IMR-90 (cell line): ENCODE measurements at regions not wholly inside any gene's neighbourhood (a gene's known extent, or its start where the extent isn't known, plus 50 kb on each side); places are given as distances from the start of the nearest gene placed in this dataset.

Experiments used
- ATAC-seq: fragments of 200-7000 bp; cut with Tn5 transposase; 2 replicates; pipeline ENCODE4 v1.9.1; 2020; ENCODE audit warnings: low read depth, mild to moderate bottlenecking, moderate library complexity
- BruUV-seq: library from RNA; stranded (reverse); fragments of 400-500 nt; replicated peaks from 2 replicates; lab custom pipeline; 2021; lab: Mats Ljungman, UMichigan
- CTCF ChIA-PET: fragments of 300-600 bp; formaldehyde crosslinking; extraction: SDS; loops from one replicate; lab custom pipeline; 2021; ENCODE audit warnings: antibody characterized with exemption; lab: Yijun Ruan, JAX
- POLR2A ChIA-PET: fragments of 300-600 bp; sonication (Branson Sonifier 250); formaldehyde crosslinking; loops from one replicate; lab custom pipeline; 2022; ENCODE audit warnings: antibody characterized with exemption; ENCODE audit not compliant: unreplicated experiment; lab: Charles Lee
- DNase-seq: peaks from one replicate; pipeline ENCODE4 v3.0.0; 2013
- H2AFZ ChIP-seq: replicated peaks from 2 replicates; pipeline ENCODE3; 2013; ENCODE audit warnings: low read length, mild to moderate bottlenecking; ENCODE audit not compliant: poor library complexity
- H2AK5ac ChIP-seq: 2 replicates; pipeline ENCODE4 v1.6.1; 2013; ENCODE audit warnings: low read depth, low read length, inconsistent platforms
- H2AK9ac ChIP-seq: replicated peaks from 2 replicates; pipeline ENCODE3; 2013; ENCODE audit warnings: mild to moderate bottlenecking, low read depth, low read length, moderate library complexity; ENCODE audit not compliant: poor library complexity
- H2BK120ac ChIP-seq: 2 replicates; pipeline ENCODE4 v1.6.1; 2013; ENCODE audit warnings: low read depth, low read length, inconsistent platforms
- H2BK15ac ChIP-seq: 3 replicates; pipeline ENCODE4 v1.6.1; 2013; ENCODE audit warnings: low read depth, low read length, inconsistent platforms
- H2BK20ac ChIP-seq: 2 replicates; pipeline ENCODE4 v1.6.1; 2013; ENCODE audit warnings: low read depth, mild to moderate bottlenecking, inconsistent platforms, low read length, moderate library complexity
- H2BK5ac ChIP-seq: 2 replicates; pipeline ENCODE4 v1.6.1; 2013; ENCODE audit warnings: mild to moderate bottlenecking, low read depth, low read length, inconsistent platforms; ENCODE audit not compliant: poor library complexity, severe bottlenecking
- H3K14ac ChIP-seq: replicated peaks from 2 replicates; pipeline ENCODE4 v1.6.1; 2013; ENCODE audit warnings: low read depth, low read length, inconsistent platforms
- H3K18ac ChIP-seq: 2 replicates; pipeline ENCODE4 v1.6.1; 2013; ENCODE audit warnings: low read depth, low read length, control low read depth
- H3K23ac ChIP-seq: 2 replicates; pipeline ENCODE4 v1.6.1; 2013; ENCODE audit warnings: low read depth, low read length, inconsistent platforms
- H3K27ac ChIP-seq: 2 replicates; pipeline ENCODE4 v1.5.1; 2013; ENCODE audit warnings: mild to moderate bottlenecking, control low read depth, low read length; ENCODE audit not compliant: insufficient read depth
- H3K27me3 ChIP-seq: 2 replicates; pipeline ENCODE4 v1.6.1; 2013; ENCODE audit warnings: low read length; ENCODE audit not compliant: control insufficient read depth, insufficient read depth
- H3K36me3 ChIP-seq: 2 replicates; pipeline ENCODE4 v1.6.1; 2013; ENCODE audit warnings: low read length, mixed read lengths; ENCODE audit not compliant: control insufficient read depth, insufficient read depth
- H3K4ac ChIP-seq: 2 replicates; pipeline ENCODE4 v1.6.1; 2013; ENCODE audit warnings: low read depth, low read length, inconsistent platforms
- H3K4me1 ChIP-seq: 2 replicates; pipeline ENCODE4 v1.6.1; 2013; ENCODE audit warnings: low read length, mixed read lengths; ENCODE audit not compliant: control insufficient read depth, insufficient read depth
- H3K4me2 ChIP-seq: 2 replicates; pipeline ENCODE4 v1.6.1; 2013; ENCODE audit warnings: low read depth, mild to moderate bottlenecking, control low read depth, low read length, moderate library complexity
- H3K4me3 ChIP-seq: 2 replicates; pipeline ENCODE4 v1.5.1; 2013; ENCODE audit warnings: low read depth, mild to moderate bottlenecking, control low read depth, low read length, moderate library complexity; ENCODE audit not compliant: insufficient read depth
- H3K56ac ChIP-seq: 2 replicates; pipeline ENCODE4 v1.6.1; 2013; ENCODE audit warnings: low read length, inconsistent platforms; ENCODE audit not compliant: insufficient read depth; ENCODE audit errors: extremely low read depth
- H3K79me1 ChIP-seq, 2 experiments: 2 replicates each; pipeline ENCODE4 v1.6.1; 2013; ENCODE audit warnings: low read length in 2 of 2, inconsistent platforms in 1 of 2, low read depth in 1 of 2
- H3K9ac ChIP-seq: 2 replicates; pipeline ENCODE4 v1.6.1; 2013; ENCODE audit warnings: low read depth, low read length, control low read depth
- H3K9me1 ChIP-seq: 2 replicates; pipeline ENCODE4 v1.6.1; 2013; ENCODE audit warnings: low read length, inconsistent platforms; ENCODE audit not compliant: insufficient read depth
- H3K9me3 ChIP-seq: 2 replicates; pipeline ENCODE4 v1.6.1; 2013; ENCODE audit warnings: low read length; ENCODE audit not compliant: control insufficient read depth, insufficient read depth
- H4K20me1 ChIP-seq: 2 replicates; pipeline ENCODE4 v1.6.1; 2013; ENCODE audit warnings: low read length, inconsistent platforms; ENCODE audit not compliant: insufficient read depth
- H4K5ac ChIP-seq: 2 replicates; pipeline ENCODE4 v1.6.1; 2013; ENCODE audit warnings: mild to moderate bottlenecking, low read depth, low read length, control low read depth
- H4K8ac ChIP-seq, 2 experiments: 2 replicates each; pipeline ENCODE4 v1.6.1; 2013; ENCODE audit warnings: low read depth in 2 of 2, low read length in 2 of 2, control low read depth in 1 of 2, inconsistent platforms in 1 of 2
- H4K91ac ChIP-seq: 2 replicates; pipeline ENCODE4 v1.6.1; 2013; ENCODE audit warnings: low read depth, low read length, inconsistent platforms; ENCODE audit not compliant: insufficient read depth
- POLR2A ChIP-seq: IDR thresholded peaks from 2 replicates; pipeline ENCODE4 v1.6.1; 2012; ENCODE audit warnings: mild to moderate bottlenecking, low read depth, low read length
- WGBS, 2 experiments: methylation state at CpG; one replicate each; pipeline versions ENCODE4 v1.1.5 to v1.1.7; 2013; ENCODE audit warnings: missing lambda C conversion rate in 2 of 2; ENCODE audit not compliant: insufficient read length in 1 of 2; ENCODE audit errors: extremely low coverage in 2 of 2; 5-methylcytosine and 5-hydroxymethylcytosine counted together
- dilution Hi-C: fragments of 300-500 bp; cut with HindIII; formaldehyde crosslinking; loops from one replicate; pipeline ENCODE4 v1.14.3; 2018; ENCODE audit warnings: low sequenced_read_pairs; ENCODE audit not compliant: unreplicated experiment
- in situ Hi-C: fragments of 300-500 bp; cut with MboI; formaldehyde crosslinking; loops from 3 replicates; pipeline ENCODE4 v1.14.3; 2019; ENCODE audit warnings: low sequenced_read_pairs, inconsistent platforms, mixed read lengths
- intact Hi-C: fragments of 100-400 bp; cut with micrococcal nuclease; formaldehyde crosslinking; loops from 2 replicates; pipeline ENCODE4 v1.10.0; 2022

DNA sequence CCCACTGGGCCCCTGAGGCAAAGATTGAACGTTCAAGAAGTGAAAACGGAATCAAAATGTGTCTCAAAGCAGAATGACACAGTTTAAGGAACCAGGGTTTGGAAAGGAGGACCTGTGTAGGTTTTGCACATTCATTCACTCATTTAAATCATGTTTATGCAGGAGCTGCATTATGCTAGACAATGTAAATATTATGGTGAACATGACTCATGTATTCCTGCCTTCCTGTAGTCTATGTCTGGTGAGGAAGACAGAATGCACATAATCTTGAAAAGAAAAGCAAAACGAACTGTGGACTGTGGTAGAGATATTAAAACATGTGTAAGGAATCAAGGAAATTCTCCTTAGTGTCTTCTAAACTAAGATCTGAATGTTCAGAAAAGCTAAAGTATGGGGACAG is 311.8 kb upstream of the SMIM31 start:
- dilution Hi-C loops, result no loop called here
- no peak overlapping the region for H2AK5ac ChIP-seq
- no peak overlapping the region for H3K18ac ChIP-seq
- CTCF ChIA-PET, result no interaction called here
- H4K5ac ChIP-seq, result no peak overlapping the region
- H3K9me3 ChIP-seq, result peaks cover 4% of the 10 kb centered on the region
- intact Hi-C loops, result no loop called here
- H2AFZ ChIP-seq, result no peak overlapping the region
- no peaks in the 10 kb centered on the region for H3K27me3 ChIP-seq
- POLR2A ChIA-PET, result no interaction called here
- no peak overlapping the region for H3K4ac ChIP-seq
- H3K9me1 ChIP-seq, result no peaks in the 10 kb centered on the region
- no peak overlapping the region for H3K23ac ChIP-seq
- H3K14ac ChIP-seq, result no peak overlapping the region
- H3K36me3 ChIP-seq, result no peaks in the 10 kb centered on the region
- H3K27ac ChIP-seq, result no peak overlapping the region
- no peak overlapping the region for H3K4me3 ChIP-seq
- H2BK120ac ChIP-seq, result no peak overlapping the region
- WGBS, 2 experiments, result no CpG with 5 or more reads among the region's 3 CpGs
- no peak for ATAC-seq
- no peak overlapping the region for H4K91ac ChIP-seq
- no TSS peak for BruUV-seq
- H3K4me1 ChIP-seq, result no peaks in the 10 kb centered on the region
- H2BK5ac ChIP-seq, result no peak overlapping the region
- in situ Hi-C loops, result no loop called here
- H2BK15ac ChIP-seq, result no peak overlapping the region
- no peak overlapping the region for H2BK20ac ChIP-seq
- H4K20me1 ChIP-seq, result no peaks in the 10 kb centered on the region
- H4K8ac ChIP-seq, result no peak overlapping the region
- peak; percentile 5 for DNase-seq
- H3K56ac ChIP-seq, result no peak overlapping the region
- no peak for TF ChIP-seq POLR2A
- H2AK9ac ChIP-seq, result no peak overlapping the region
- no peaks in the 10 kb centered on the region for H3K79me1 ChIP-seq
- H3K9ac ChIP-seq, result no peak overlapping the region
- no peak overlapping the region for H3K4me2 ChIP-seq
